ENCODE measurements at regions not wholly inside any gene's neighbourhood (a gene's known extent, or its start where the extent isn't known, plus 50 kb on each side); places are given as distances from the start of the nearest gene placed in this dataset.

- Histone ChIP-seq H3K9me2 (replicated peaks; ENCODE audit: insufficient read depth, low read length) (no peaks in the 10 kb centered on the region), H3K9me3 (replicated peaks; ENCODE audit: insufficient read depth, low read length) (no peaks in the 10 kb centered on the region), H3K9ac (ENCODE audit: low read length) (no peak overlapping the region), H4K20me1 (ENCODE audit: insufficient read depth, low read length) (no peaks in the 10 kb centered on the region), H3K4me1 (ENCODE audit: low read length) (no peaks in the 10 kb centered on the region), H3K27ac (ENCODE audit: low read length) (no peak overlapping the region), H3K79me2 (ENCODE audit: low read length) (no peaks in the 10 kb centered on the region), H3K4me2 (ENCODE audit: low read depth, low read length) (no peak overlapping the region), H3F3A (ENCODE audit: insufficient read depth, low read length) (no peaks in the 10 kb centered on the region), H3K4me3 (ENCODE audit: low read length) (no peak overlapping the region), H2AFZ (ENCODE audit: low read length) (no peak overlapping the region), H3K27me3 (replicated peaks; ENCODE audit: insufficient read depth, low read length) (no peaks in the 10 kb centered on the region), H3K36me3 (replicated peaks; ENCODE audit: insufficient read depth, low read length) (no peaks in the 10 kb centered on the region)
- DNase-seq, result no peak
- TF ChIP-seq EZH2 (optimal IDR thresholded peaks at IDR 0.05; ENCODE audit: low read depth, low read length) (no peak), CTCF (IDR thresholded peaks at IDR 0.05; ENCODE audit: low read length) (no peak), EZH2phosphoT487 (IDR thresholded peaks at IDR 0.05; ENCODE audit: low read length) (no peak)
Measured at GRCh38 chr13:63481334-63481733, 2065.7 kb upstream of the PCDH20 start.

- Histone ChIP-seq H3K79me2 (ENCODE audit: low read length) (no peaks in the 10 kb centered on the region), H3K36me3 (replicated peaks; ENCODE audit: insufficient read depth, low read length) (no peaks in the 10 kb centered on the region), H3K4me1 (ENCODE audit: low read length) (no peaks in the 10 kb centered on the region), H3K9me2 (replicated peaks; ENCODE audit: insufficient read depth, low read length) (no peaks in the 10 kb centered on the region), H3K4me3 (ENCODE audit: low read length) (no peak overlapping the region), H2AFZ (ENCODE audit: low read length) (no peak overlapping the region), H3K4me2 (ENCODE audit: low read depth, low read length) (no peak overlapping the region), H3K27ac (ENCODE audit: low read length) (no peak overlapping the region), H3F3A (ENCODE audit: insufficient read depth, low read length) (no peaks in the 10 kb centered on the region), H3K27me3 (replicated peaks; ENCODE audit: insufficient read depth, low read length) (no peaks in the 10 kb centered on the region), H3K9ac (ENCODE audit: low read length) (no peak overlapping the region), H3K9me3 (replicated peaks; ENCODE audit: insufficient read depth, low read length) (no peaks in the 10 kb centered on the region), H4K20me1 (ENCODE audit: insufficient read depth, low read length) (no peaks in the 10 kb centered on the region)
- DNase-seq, result no peak
- TF ChIP-seq CTCF (IDR thresholded peaks at IDR 0.05; ENCODE audit: low read length) (no peak), EZH2phosphoT487 (IDR thresholded peaks at IDR 0.05; ENCODE audit: low read length) (no peak), EZH2 (optimal IDR thresholded peaks at IDR 0.05; ENCODE audit: low read depth, low read length) (no peak)
Measured at GRCh38 chr13:63472711-63473110, 2057.1 kb upstream of the PCDH20 start.

- H3K79me2 ChIP-seq (ENCODE audit: low read length), result no peaks in the 10 kb centered on the region
- no peak for TF ChIP-seq CTCF (IDR thresholded peaks at IDR 0.05; ENCODE audit: low read length)
- no peak overlapping the region for H3K4me2 ChIP-seq (ENCODE audit: low read depth, low read length)
- H3K27me3 ChIP-seq (replicated peaks; ENCODE audit: insufficient read depth, low read length), result no peaks in the 10 kb centered on the region
- H3K9ac ChIP-seq (ENCODE audit: low read length), result no peak overlapping the region
- H2AFZ ChIP-seq (ENCODE audit: low read length), result no peak overlapping the region
- H3F3A ChIP-seq (ENCODE audit: insufficient read depth, low read length), result no peaks in the 10 kb centered on the region
- H3K4me1 ChIP-seq (ENCODE audit: low read length), result no peaks in the 10 kb centered on the region
- H3K9me3 ChIP-seq (replicated peaks; ENCODE audit: insufficient read depth, low read length), result no peaks in the 10 kb centered on the region
- no peaks in the 10 kb centered on the region for H3K9me2 ChIP-seq (replicated peaks; ENCODE audit: insufficient read depth, low read length)
- DNase-seq, result no peak
- H3K4me3 ChIP-seq (ENCODE audit: low read length), result no peak overlapping the region
- H3K27ac ChIP-seq (ENCODE audit: low read length), result no peak overlapping the region
- no peaks in the 10 kb centered on the region for H3K36me3 ChIP-seq (replicated peaks; ENCODE audit: insufficient read depth, low read length)
- H4K20me1 ChIP-seq (ENCODE audit: insufficient read depth, low read length), result no peaks in the 10 kb centered on the region
Measured at GRCh38 chr13:63463782-63464610, 2048.3 kb upstream of the PCDH20 start.

All from MM.1S (cell line).